H1 (cell line): ENCODE measurements at regions not wholly inside any gene's neighbourhood (a gene's known extent, or its start where the extent isn't known, plus 50 kb on each side); places are given as distances from the start of the nearest gene placed in this dataset.

Experiments used
- CTCF ChIP-seq, 3 experiments: IDR thresholded peaks; 1 replicate in 2 of 3; 2 replicates in 1 of 3; pipeline versions ENCODE4 v1.5.1 to v1.6.1; 2011; ENCODE audit warnings: low read length in 3 of 3, mild to moderate bottlenecking in 3 of 3, inconsistent platforms in 2 of 3, low read depth in 1 of 3, moderate library complexity in 1 of 3; ENCODE audit not compliant: insufficient read depth in 1 of 3; ENCODE audit errors: control extremely low read depth in 1 of 3
- EZH2 ChIP-seq: fragments of 200-600 bp; sonication (generic); IDR thresholded peaks from 2 replicates; pipeline ENCODE4 v1.7.1; 2012; ENCODE audit warnings: low read depth, mild to moderate bottlenecking, moderate library complexity, low read length, inconsistent platforms; ENCODE audit not compliant: severe bottlenecking
- HDAC2 ChIP-seq, 2 experiments: fragments of 300-600 bp in 1 of 2; sonication (generic) in 1 of 2; IDR thresholded peaks; 2 replicates each; pipeline ENCODE4 v1.6.1; 2011 to 2012; ENCODE audit warnings: low read depth in 2 of 2, low read length in 2 of 2, mild to moderate bottlenecking in 2 of 2, moderate library complexity in 2 of 2, borderline replicate concordance in 1 of 2, inconsistent platforms in 1 of 2
- MAFK ChIP-seq: IDR thresholded peaks from 2 replicates; pipeline ENCODE4 v1.6.1; 2012; ENCODE audit warnings: low read depth, mild to moderate bottlenecking, improper control_type of control experiment, low read length
- POLR2A ChIP-seq, 2 experiments: IDR thresholded peaks; 1 replicate in 1 of 2; 2 replicates in 1 of 2; pipeline ENCODE4 v1.6.1; 2011; ENCODE audit warnings: low read depth in 2 of 2, low read length in 2 of 2, mild to moderate bottlenecking in 2 of 2; ENCODE audit errors: control extremely low read depth in 1 of 2
- TEAD4 ChIP-seq: IDR thresholded peaks from 2 replicates; pipeline ENCODE4 v1.6.1; 2012; ENCODE audit warnings: low read depth, low read length, inconsistent platforms, mixed read lengths
- YY1 ChIP-seq: IDR thresholded peaks from 2 replicates; pipeline ENCODE4 v1.6.1; 2011; ENCODE audit warnings: low read depth, mild to moderate bottlenecking, low read length
- TF ChIP-seq, protein P1 (sequence below): IDR thresholded peaks from 2 replicates; pipeline ENCODE4 v1.6.1; 2012; ENCODE audit warnings: low read length, inconsistent platforms

- TF ChIP-seq MAFK (no peak), POLR2A (IDR thresholded peaks at IDR 0.05; ENCODE audit: control extremely low read depth in 1 of 2, low read depth in 2 of 2, low read length in 2 of 2) (no peak), EZH2 (no peak), TEAD4 (no peak), CTCF (IDR thresholded peaks at IDR 0.05; ENCODE audit: control extremely low read depth in 1 of 3, insufficient read depth in 1 of 3, low read depth in 1 of 3, low read length in 3 of 3) (no peak), HDAC2 (IDR thresholded peaks at IDR 0.05; ENCODE audit: borderline replicate concordance in 1 of 2, low read depth in 2 of 2, low read length in 2 of 2) (no peak), YY1 (no peak)
- TF ChIP-seq, protein P1, sequence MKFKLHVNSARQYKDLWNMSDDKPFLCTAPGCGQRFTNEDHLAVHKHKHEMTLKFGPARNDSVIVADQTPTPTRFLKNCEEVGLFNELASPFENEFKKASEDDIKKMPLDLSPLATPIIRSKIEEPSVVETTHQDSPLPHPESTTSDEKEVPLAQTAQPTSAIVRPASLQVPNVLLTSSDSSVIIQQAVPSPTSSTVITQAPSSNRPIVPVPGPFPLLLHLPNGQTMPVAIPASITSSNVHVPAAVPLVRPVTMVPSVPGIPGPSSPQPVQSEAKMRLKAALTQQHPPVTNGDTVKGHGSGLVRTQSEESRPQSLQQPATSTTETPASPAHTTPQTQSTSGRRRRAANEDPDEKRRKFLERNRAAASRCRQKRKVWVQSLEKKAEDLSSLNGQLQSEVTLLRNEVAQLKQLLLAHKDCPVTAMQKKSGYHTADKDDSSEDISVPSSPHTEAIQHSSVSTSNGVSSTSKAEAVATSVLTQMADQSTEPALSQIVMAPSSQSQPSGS, result no peak
Measured at GRCh38 chr7:131100357-131101054, 227.2 kb upstream of the MKLN1 start.
